Coronary artery (tissue), 2 donors: ENCODE measurements at regions not wholly inside any gene's neighbourhood (a gene's known extent, or its start where the extent isn't known, plus 50 kb on each side); places are given as distances from the start of the nearest gene placed in this dataset.

Experiments used
- DNase-seq: peaks from one replicate; pipeline ENCODE4 v3.0.0-alpha.2; 2017; ENCODE audit warnings: low spot score
- H3K27ac ChIP-seq, 2 donors: fragments of 200-600 bp; sonication (generic); one replicate each; pipeline ENCODE4 v1.5.1; 2016 to 2019
- H3K4me3 ChIP-seq: fragments of 200-600 bp; sonication (generic); 2 replicates; pipeline ENCODE4 v1.5.1; 2016; ENCODE audit warnings: mild to moderate bottlenecking, moderate library complexity
- TF ChIP-seq, protein P1 (sequence below): fragments of 200-600 bp; sonication (generic); IDR thresholded peaks from one replicate; pipeline ENCODE4 v1.5.1; 2019; ENCODE audit warnings: antibody characterized with exemption

DNA sequence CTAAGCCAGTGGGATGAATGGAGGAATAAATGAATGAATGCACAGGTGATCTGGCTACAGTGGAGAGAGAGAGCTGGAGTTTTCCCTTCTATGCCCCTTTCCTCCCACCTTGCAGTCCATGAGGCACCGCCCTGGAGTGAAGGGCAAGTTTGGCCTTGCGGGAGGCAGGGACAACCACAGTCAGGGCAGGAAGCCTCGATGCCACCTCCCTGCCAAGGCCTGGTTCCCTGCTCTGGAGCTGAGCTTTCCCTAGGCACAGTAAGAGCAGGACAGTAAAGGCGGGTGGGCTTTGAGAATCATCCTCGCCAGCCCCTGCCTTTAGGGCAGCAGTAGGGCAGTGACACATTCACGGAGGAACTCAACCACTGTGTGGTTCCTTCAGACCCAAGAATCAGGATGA, 72.6 kb downstream of the RBFOX3 start:
- TF ChIP-seq, protein P1, sequence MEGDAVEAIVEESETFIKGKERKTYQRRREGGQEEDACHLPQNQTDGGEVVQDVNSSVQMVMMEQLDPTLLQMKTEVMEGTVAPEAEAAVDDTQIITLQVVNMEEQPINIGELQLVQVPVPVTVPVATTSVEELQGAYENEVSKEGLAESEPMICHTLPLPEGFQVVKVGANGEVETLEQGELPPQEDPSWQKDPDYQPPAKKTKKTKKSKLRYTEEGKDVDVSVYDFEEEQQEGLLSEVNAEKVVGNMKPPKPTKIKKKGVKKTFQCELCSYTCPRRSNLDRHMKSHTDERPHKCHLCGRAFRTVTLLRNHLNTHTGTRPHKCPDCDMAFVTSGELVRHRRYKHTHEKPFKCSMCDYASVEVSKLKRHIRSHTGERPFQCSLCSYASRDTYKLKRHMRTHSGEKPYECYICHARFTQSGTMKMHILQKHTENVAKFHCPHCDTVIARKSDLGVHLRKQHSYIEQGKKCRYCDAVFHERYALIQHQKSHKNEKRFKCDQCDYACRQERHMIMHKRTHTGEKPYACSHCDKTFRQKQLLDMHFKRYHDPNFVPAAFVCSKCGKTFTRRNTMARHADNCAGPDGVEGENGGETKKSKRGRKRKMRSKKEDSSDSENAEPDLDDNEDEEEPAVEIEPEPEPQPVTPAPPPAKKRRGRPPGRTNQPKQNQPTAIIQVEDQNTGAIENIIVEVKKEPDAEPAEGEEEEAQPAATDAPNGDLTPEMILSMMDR = no peak
- DNase-seq = no peak

DNA sequence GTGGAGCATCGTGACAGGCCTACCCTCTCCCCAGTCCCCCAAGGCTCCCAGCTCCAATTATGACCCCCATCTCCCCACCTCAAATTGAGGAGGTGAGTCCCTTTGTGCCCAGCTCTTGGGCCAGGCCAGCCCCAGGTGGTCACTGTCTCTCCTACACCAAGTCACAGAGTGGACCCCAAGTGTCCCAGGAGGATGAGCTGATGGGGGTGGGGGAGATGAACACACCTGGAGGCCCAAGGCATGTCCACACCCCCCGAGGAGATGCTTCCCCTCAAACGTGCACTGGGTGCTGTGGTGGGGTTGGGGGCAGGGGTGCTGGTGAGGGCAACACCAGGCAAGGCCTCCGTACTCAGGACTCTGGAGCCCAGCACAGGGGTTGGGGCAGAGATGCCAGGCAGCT, 73.2 kb downstream of the RBFOX3 start:
- no peak overlapping the region for H3K27ac ChIP-seq
- TF ChIP-seq, protein P1 = no peak
- DNase-seq = no peak
- H3K4me3 ChIP-seq = no peak overlapping the region

More for the DNA sequence above, 72.6 kb downstream of the RBFOX3 start:
- H3K4me3 ChIP-seq = no peak overlapping the region
- no peak overlapping the region for H3K27ac ChIP-seq

DNA sequence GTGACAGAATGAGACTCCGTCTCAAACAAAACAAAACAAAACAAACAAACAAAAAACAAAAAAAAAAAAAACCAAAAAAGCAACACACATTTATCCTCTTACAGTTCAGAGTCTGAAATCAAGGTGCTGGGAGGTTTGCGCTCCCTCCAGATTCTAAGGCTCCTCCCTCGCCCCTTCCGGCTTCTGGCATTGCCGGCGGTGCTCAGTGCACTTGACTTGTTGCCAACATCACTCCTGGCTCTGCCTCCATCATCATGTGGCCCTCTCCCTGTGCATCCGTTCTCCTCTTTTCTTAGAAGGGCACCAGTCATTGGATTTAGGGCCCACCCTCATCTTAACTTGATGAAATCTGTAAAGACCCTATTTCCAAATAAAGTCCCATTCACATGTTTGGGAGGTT, 73.8 kb downstream of the RBFOX3 start:
- Histone ChIP-seq H3K4me3 (no peak overlapping the region), H3K27ac (no peak overlapping the region)
- DNase-seq = no peak
- TF ChIP-seq, protein P1 = no peak

DNA sequence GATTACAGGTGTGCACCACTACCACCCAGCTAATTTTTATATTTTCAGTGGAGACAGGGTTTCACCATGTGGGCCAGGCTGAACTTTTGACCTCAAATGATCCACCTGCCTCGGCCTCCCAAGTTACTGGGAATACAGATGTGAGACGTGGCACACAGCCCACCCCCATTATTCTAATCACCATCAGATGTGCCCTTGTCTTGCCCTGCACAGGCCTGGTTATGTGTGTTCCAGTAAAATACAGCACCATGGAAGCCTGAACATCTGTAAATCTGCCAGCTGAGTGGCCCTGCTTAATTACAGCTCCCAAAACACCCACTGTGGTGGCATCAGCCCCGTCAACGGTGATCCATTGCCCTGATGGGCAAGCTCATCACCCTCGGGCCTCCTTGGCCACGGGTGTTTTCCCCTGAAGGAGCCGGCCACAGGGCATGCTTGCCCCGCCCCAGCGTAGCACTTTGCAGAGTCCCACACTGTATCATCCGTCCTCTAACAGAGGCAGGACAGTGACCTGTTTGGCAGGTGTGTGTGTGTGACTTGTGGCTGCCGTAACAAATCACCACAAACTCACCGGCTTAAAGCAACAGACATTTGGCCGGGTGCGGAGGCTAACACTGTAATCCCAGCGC, 74.5 kb downstream of the RBFOX3 start:
- TF ChIP-seq, protein P1 = no peak
- no peak overlapping the region for H3K27ac ChIP-seq
- DNase-seq = no peak
- H3K4me3 ChIP-seq = no peak overlapping the region

DNA sequence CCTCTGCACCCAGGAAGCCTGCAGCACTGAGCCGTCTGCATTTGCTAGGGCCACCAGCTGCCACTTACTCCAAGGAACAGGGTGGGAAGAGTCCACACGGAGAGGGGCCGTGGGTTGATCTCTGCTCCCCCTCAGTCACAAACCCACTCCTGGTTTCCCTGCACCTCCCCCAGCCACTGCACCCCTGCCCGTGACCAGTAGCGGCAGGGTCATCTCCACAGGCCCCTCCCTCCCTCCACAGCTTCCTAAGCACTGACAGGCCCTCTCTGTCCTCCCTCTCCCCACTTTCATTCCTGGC, 75.2 kb downstream of the RBFOX3 start:
- TF ChIP-seq, protein P1 = no peak
- DNase-seq = no peak
- Histone ChIP-seq H3K27ac (no peak overlapping the region), H3K4me3 (no peak overlapping the region)

DNA sequence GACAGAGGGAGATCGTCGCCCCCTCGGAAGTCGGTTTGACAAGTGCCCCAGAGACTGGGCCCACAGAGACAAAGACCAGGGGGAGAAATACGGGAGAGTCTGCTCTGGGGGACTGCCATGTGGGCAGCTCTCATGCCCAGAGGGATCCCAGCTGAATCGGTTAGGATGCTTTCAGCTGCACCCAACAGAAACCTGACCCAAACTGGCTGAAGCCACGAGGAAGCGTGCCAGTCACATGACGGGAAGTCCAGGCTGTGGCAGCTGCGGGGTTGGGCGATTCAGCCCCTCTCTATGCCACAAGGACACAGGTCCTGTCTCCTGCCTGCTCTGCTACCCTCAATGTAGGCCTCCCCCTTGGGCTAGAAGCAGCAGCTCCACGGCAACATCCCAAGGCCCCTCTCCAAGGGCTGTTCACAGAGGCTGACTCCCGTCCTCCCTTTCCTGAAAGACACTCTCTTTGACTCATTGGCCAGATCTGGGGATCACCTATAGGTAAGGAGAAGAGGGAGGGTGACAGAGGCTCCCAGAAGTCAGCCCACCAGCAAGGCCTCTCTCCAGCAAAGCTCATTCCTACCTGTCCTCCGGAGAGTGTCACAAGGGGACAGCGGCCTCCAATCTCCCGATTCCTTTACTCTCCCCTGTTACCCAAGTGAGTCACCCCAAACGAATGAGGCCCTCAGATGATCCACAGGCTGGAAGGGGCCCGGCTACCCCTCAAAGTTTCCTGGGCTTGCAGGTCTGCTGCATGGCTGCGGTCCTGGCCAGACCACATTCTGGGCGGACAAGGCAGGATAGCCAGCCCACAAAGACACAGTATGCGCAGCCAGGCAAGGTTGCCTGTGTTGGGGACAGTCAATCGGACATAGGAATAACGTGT, 75.8 kb downstream of the RBFOX3 start:
- Histone ChIP-seq H3K27ac (no peak overlapping the region), H3K4me3 (no peak overlapping the region)
- no peak for DNase-seq
- TF ChIP-seq, protein P1 = no peak

DNA sequence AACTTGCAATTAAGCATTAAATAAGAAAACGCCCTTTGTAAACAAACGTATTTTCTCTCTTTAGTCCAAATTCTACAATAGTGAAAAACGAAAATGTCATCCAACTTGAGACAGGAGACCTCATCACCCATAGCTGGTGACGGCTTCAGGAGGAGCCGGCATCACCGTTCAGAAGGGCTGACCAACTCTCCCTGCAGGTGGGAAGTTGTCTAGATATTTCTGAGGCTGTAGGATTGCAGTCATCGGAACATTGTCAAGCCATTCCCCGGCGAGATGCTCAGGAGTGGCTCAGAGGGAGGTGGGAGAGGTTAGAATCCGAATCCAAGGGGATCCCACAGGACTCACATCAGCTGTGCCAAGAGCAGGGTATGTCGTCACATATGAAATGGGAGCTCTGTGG, 76.7 kb downstream of the RBFOX3 start:
- DNase-seq = no peak
- no peak overlapping the region for H3K4me3 ChIP-seq
- no peak overlapping the region for H3K27ac ChIP-seq
- TF ChIP-seq, protein P1 = no peak
